ENCODE measurements at regions not wholly inside any gene's neighbourhood (a gene's known extent, or its start where the extent isn't known, plus 50 kb on each side); places are given as distances from the start of the nearest gene placed in this dataset.
"Not testable (repeated sequence)": the region's sequence is repeated elsewhere in the genome, so short reads cannot be mapped to it uniquely, and the experiment has no call there.

DNA sequence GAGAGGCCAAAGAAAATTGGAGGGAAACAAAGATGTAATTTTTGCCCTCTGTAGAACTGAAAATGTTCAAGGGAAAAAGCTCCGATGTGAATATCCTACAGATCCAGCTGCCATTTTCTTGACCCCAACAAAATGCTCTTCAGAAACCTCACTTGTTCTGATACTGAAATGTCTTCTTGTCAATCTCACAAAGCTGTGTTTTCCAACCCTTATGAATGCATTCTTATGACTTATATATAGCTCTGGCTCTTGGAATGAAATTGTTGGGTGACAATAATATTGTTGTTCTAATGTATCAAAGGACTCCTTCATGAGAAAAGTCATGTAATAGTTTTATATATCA is 157.1 kb upstream of the TGFBR2 start:
- DNase-seq = no peak

DNA sequence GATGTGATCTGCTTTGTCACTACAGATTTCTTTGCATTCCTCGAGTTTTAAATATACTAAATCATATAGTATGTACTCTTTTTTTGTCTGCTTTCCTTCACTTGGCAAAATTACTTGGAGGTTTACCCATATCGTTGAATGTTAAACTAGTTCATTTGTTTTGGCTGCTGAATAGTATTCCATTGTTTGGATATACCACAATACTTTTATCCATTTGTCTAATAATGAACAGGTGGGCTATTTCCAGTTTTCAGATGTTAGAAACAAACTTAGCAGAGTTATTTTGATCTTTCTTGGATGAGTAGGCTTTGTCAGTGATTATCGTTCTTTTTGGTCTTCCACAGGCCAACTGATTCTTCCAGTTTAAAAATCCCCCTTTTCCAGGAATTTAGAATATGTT is 154.0 kb upstream of the TGFBR2 start:
- no peak for DNase-seq

DNA sequence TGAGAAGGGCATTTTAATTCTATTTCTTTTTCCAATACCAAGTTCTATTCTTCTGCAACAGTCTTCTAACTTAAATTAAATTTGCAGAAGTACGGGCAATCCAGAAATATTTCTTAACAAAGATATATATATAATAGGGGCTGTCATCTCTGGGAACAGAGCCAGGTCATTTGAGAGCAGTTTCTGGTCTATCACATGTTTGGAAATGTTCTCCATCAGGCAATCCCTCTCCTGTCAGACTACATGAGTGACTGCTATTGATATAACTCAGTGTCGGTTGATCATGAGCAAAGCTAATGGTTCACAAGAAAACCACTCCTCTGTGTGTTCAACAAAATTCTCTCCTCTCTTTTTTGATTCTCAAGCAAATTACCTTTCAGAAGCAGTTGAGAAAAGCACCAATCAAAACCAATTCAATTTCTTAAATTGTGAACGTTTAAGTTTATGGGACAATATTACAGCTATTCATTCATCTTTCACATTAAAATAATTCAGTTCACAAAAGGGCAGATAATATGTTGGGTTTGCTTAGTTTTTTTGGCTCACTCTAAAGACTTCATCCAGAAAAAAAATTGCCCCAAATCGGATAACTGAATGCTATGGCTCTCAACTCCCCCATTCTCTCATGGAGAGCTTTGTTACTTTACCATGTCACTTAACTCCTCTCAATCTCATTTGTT is 152.9 kb upstream of the TGFBR2 start:
- DNase-seq = no peak

DNA sequence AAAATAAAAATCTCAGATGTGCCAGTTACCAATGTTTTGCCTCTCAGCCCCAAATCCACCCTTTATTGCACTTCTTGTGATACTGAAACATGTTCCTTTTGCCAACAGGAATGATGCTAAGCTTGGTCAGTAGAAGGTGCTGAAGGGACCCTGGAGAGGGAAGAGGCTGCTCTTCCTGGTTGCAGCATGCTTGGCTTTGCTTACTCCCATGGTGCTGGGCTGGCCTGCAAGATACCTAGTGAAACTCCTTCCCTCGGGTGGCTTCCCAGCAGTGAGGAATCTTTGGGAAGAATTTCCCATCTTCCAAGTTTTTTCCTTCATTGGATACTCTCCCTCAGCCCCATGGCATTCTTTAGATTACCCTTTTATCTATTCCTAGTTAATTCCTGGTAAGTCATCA is 151.8 kb upstream of the TGFBR2 start:
- no peak for DNase-seq

DNA sequence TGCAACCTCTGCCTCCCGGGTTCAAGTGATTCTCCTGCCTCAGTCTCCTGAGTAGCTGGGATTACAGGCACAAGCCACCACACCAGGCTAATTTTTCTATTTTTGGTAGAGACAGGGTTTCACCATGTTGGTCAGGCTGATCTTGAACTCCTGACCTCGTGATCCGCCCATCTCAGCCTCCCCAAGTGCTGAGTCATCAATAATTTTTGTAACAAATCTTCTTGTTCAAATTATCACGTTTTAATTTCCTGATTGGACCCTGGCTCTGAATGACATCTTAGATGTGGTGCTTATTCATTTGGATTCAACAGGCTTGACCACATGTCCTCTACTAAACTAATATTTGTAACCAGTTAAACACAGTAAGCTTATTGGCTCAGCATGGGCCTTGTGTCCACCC is 151.3 kb upstream of the TGFBR2 start:
- not testable (repeated sequence) for DNase-seq

DNA sequence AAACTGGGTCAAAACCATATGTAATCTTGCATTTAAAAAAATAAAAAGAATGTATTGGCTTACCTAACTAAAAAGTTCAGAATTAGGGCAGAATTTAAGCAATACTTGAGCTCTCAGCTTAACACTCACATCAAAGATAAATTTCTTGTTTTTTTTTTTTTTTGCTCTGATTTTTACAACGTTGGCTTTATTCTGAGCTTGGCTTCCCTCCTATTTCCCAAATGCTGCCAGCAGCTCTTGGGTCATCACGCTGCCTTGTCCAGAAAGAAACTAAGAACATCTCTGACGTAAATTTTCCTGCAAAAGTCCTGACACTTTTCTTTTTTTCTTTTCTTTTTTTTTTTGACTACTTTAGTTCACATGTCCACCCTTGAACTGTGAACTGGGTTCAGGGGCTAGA is 150.6 kb upstream of the TGFBR2 start:
- DNase-seq = no peak

DNA sequence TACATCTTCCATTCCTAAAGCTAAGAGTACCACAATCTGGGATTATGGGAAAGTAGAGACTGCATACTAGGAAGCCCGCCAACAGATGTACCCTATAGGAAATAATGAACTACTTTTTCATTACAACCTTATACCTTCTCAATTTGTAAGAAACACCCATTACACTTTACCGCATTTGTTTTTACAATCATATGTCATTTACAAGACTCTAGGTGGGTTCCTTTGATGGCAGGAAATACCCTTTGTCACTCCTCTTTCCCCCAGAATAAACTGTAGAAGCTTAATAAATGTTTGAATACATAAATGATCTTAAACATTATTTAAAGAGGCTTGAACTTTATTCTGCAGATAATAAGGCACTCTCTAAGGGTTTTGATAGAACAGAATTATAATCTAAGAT is 150.1 kb upstream of the TGFBR2 start:
- no peak for DNase-seq

DNA sequence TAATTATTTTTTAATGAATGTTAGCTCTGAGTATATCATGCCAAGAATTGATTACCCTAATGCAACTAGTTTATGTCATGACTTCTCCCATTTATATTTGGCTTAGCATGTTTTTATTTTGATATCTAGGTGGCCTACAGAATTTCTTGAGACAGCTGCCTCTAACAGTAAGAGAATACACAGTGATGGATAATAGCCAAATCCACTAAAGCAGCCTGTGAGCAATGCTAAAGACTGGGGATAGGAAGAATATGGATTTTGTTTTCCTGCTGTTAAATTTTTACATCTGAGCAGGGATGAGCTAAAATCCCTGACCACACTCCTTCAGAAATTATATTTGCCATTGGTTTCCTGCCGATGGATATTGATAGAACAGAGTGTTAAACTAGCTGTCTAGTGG is 149.3 kb upstream of the TGFBR2 start:
- DNase-seq = no peak

DNA sequence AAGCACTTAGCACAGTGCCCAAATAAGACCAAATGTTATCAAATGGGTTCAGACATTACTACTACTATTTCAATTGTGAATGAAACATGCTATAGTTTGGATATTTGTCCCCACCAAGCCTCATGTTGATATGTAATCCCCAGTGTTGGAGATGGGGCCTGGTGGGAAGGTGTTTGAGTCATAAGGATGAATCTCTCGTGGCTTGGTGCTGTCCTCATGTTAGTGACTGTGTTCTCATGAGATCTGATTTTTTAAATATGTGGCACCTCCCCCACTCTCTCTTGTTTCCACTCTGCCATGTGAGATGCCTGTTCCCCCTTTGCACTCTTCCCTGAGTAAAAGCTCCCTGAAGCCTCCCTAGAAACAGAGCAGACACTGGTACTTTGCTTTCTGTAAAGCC is 148.7 kb upstream of the TGFBR2 start:
- no peak for DNase-seq

DNA sequence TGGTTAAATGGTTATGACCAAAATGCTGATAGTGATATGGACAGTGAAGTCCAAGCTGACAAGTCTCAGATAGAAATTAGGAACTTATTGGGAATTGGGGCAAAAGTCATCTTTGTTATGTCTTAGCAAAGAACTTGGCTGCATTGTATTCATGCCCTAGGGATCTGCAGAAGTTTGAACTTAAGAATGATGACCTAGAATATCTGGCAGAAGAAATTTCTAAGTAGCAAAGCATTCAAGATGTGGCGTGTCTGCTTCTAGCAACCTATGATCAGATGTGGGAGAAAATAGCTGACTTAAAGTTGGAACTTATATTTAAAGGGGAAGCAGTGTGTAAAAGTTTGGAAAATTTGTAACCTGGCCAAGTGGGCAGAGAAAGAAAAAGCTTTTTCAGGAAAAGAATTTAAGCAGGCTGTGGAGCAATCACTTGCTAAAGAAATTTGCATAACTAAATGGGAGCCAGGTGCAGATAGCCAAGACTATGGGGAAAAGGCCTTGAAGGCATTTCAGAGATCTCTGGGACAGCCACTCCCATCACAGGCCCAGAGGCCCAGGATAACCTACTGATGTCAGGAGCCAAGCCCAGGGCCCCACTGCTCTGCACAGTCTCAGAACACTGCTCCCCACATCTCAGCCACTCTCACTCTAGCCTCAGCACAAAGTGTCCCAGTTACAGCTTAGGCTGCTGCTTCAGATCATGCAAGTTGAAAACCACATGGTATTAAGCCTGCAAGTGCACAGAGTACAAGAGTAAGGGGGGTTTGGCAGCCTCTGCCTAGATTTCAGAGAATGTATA is 147.8 kb upstream of the TGFBR2 start:
- DNase-seq = no peak

DNA sequence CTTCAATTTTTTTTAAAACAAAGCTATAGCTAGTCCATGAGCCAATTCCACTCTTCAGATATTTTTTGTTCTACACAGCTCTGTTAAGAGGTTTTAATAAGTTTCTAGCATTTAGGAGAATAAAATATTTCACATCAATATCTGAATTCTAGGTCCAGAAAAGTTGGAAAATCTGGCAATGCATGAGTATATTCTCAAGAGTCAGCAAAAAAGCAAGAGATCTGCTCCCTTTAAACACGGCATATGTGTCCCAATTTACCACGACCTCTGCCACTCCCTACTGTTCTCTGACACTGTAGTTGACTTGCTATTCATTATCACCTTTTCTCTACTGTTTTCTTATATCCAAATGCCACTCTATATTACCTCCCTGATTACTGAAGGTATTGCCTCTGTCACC is 145.1 kb upstream of the TGFBR2 start:
- DNase-seq = no peak

DNA sequence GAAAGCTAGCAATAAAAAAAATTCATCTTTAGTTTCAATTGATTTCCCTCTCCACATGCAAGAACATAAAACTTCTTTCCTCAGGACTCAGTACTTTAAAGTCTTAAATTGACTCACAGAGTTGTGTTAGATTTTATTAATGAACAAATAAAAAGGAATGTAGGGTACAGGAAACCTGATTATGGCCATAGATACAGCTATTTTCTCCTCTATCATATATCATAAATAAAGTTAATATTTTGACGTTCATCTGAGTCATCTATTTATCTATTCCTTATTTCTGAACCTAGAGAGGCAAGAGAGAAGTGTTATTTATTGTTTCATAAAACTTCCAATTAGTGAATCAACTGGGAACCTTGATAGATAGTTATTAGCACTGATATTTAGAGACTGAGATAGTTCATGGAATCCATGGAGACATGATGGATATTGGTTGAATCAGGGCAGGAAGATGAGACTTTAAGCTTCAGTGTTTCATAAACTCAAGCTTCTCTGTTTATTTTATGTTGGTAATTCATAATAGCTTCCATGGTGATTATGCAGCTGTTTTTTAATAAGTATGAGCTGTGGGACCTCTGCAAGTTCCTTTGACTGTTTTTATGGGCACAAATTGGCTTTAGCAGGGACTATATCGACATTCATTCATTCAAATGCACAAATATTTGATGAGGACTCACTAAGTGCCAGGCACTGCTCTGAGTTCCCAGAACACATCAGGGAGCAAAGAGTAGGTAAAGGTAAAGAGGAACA is 143.5 kb upstream of the TGFBR2 start:
- DNase-seq = no peak

DNA sequence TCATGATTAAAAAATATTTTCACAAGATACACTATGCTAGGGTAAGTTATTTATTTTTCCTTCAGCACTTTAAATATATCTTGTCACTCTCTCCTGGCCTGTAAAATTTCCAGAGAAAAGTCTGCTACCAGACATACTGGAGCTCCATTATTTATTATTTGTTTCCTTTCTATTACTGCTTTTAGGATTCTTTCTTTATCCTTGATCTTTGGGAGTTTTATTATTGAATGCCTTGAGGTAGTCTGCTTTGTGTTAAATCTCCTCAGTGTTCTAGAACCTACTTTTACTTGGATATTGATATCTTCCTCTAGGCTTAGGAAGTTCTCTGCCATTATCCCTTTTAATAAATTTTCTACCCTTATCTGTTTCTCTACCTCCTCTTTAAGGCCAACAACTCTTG is 142.0 kb upstream of the TGFBR2 start:
- DNase-seq = no peak

DNA sequence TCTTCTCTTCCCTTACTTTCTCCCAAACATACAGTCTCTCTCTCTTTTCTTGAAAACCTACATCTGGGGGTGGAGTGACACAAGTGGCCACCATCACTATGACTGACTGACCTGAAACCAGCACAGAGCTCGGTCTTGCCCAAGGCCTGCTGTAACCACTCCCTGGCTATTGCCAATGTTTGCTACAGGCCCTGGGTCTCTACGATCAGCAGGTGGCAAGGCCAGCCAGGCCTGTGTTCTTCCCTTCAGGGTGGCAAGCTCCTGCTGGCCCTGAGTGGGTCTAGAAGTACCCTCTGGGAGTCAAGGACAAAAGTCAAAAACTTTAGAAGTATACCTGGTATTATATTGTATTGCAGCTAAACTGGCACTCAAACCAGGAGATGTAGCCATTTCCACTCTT is 140.9 kb upstream of the TGFBR2 start:
- DNase-seq = no peak

DNA sequence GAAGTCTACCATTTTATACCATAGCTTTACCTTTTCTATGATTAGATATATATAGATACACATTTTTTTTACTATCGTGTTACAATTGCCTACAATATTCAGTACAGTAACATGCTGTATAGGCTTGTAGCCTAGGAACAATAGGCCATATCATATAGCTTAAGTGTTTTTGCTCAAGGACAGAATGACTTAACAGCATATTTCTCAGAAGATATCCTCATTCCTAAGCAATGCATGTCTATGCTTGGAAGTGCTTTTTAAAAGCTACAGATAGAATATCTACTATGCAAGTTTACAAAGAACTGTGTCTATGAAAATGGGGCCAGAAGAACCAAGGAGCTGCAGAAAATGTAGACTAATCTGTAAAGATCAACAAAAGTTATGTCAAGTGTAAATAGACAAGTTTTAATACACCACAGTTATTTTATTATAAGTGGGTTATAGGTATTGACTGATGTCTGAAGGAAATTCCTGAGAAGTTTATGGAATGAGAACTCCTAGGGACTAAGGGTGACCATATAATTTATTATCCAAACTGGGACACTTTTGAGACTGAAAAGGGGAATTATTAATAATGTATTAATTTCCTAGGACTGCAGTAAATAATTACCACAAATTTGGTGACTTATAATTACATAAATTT is 138.7 kb upstream of the TGFBR2 start:
- no peak for DNase-seq

DNA sequence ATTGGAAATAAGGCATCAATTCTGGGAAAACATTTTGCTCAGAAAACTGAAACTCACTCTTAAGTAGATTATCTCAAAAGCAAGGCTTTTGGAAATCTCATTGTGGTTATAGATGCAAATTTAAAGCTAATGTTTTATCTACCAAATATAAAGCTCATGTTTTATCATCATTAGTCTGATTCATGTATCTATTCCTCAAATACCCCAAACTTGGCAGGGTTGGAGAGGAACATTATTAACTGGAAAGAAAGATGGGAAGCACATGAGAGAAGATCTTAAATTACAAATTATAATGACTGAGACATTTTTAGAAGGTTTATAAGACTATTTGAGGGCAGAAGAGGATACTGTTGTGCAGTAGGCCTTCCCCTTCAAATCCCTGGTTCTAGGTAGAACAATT is 137.3 kb upstream of the TGFBR2 start:
- no peak for DNase-seq

DNA sequence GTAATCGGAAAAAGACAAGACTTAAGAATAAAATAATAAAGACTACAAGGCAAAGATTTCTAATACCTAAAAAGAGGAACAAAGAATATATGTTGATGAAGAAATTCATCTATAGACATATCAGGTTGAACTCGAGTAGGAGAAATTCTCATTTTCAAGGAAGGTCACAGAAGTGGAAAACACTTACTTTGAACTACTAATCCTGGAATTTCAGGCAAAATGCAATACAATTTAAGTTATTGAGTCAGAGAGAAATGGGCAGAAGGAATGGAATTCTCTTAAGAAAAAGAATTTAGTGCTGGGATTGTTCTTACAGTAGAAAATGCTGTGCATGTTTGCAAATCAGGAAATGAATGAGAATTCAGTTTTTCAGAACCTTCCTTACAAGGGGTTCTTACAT is 135.9 kb upstream of the TGFBR2 start:
- no peak for DNase-seq

DNA sequence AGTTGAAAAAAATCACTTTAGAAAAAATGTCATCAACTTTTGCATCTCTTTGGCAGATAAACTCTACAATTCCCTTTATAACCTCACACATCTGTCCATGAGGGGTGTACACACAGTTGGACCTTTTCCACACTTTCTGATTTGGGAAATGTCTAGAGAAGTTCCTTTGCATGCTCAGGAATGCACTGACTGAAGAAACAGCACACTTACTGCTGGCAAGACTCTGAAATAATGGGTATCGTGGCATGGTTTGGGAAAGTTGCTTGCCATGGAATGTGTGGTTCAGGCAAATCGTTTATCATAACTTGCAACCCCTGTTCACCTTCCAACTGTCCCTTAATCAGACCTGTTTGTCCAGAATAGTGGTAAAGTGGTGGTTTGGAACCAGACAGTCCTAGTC is 135.3 kb upstream of the TGFBR2 start:
- DNase-seq = no peak

DNA sequence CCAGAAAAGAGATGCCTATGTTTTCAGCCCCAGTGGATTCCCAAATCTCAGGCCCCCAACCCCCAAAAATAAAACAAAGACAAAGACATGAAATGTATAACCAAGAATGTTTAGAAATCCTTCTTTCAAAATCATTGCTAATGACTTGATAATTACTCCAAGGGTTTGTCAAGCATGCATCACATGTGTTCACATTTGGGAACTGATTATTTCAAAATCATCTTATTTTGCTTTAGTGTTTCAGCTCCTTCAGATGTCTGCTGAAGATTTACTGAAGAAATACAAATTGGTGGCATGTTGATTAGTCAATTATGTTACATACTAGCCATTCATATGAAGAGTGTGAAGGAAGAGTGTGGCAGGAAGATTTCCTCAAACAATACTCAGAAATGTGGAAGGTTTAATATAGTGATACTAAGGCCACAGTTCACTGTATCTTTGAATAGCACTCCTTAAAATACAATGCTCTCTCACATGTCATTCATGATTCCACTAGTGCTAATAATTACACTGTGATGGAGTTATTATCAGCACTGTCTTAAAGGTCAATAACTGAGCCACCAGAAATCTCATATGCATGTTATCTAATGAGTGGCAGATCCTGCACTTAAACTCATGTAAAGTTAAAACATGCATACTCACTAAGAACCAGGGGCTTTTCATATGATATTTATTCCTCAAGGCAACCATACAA is 134.5 kb upstream of the TGFBR2 start:
- DNase-seq = no peak

DNA sequence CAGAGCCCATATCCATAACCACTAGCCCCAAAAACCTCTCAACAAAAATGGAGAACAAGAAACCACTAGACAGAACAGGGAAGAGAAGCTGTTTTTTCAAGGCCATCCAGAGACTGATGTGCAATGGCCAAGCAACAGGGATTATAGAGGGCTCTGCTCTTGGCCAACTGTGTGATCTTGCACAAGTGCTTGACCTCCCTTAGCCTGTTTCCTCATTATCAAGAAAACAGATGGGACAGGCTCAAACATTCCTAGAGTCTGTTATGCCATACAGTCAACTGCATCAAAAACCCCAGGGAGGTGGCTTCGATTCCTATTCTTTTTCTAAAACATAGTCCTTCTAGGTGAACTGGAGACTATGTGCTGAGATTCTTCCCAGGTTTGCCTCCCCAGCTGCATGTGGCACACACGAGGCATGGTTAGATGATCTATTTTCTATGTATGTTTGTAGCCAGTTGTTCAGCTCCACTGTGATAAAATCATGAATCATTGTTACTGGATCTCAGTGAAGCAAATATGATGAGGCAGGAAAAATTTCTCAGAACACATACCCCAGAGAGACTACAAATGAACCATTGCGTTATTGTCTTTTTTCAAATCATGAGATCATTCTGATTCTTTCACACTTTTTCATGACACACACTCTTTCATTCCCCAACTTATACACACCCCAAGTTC is 132.9 kb upstream of the TGFBR2 start:
- no peak for DNase-seq

DNA sequence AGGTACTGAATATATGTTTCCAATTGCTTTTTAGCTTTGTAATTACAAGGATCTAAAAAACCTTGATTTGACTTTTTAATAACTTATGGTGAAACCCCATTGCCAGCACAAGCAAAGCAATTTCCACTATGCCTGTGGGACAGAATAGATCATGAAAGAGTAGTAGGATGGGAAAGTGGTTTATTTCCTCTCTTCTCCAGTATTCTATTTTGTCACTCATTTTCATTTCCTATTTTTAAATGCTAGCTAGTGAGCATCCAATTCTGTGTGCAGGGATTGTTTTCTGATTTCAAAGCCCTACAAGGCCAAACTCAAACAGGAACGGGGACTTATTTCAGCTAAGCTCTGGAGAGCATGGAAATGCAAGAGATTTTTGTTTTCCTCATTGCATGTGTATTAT is 132.0 kb upstream of the TGFBR2 start:
- DNase-seq = no peak

DNA sequence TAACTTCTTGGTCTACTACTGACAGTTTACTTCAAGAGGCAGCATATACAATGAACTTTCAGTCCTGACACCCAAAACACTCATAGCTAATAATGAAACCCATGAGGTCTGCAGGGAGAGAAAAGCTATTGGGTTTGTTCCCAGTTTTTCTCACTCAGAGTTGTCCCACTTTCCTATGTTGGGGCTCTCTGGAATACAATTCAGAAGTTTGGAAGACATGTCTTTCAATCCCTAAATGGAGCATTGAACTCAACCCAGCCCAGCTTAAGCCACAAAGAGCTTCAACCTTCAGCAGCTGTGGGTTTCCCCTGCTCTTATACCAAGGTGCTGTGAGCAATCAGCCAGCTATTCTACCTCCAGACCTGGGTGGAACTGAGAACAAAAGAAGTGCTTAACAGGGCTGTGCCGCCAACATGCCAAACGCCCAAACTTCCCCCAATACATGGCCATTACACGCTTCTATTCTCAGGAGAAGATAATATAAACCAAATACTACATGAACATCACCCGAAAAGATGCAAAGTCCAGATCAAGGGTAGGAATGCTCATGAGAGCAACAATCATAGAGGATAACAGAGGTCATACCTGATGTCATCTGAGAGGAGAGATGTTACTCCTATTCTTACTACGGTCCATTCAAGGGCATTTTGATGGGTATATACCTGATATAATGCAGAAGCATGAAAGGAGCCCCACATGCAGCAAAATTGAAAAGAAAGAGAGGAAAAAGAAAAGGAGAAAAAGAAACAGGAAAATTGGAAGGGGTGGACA is 131.2 kb upstream of the TGFBR2 start:
- DNase-seq = no peak

Measured in central memory CD4-positive, alpha-beta T cell (primary cell).